ENCODE measurements at regions not wholly inside any gene's neighbourhood (a gene's known extent, or its start where the extent isn't known, plus 50 kb on each side); places are given as distances from the start of the nearest gene placed in this dataset.

DNA sequence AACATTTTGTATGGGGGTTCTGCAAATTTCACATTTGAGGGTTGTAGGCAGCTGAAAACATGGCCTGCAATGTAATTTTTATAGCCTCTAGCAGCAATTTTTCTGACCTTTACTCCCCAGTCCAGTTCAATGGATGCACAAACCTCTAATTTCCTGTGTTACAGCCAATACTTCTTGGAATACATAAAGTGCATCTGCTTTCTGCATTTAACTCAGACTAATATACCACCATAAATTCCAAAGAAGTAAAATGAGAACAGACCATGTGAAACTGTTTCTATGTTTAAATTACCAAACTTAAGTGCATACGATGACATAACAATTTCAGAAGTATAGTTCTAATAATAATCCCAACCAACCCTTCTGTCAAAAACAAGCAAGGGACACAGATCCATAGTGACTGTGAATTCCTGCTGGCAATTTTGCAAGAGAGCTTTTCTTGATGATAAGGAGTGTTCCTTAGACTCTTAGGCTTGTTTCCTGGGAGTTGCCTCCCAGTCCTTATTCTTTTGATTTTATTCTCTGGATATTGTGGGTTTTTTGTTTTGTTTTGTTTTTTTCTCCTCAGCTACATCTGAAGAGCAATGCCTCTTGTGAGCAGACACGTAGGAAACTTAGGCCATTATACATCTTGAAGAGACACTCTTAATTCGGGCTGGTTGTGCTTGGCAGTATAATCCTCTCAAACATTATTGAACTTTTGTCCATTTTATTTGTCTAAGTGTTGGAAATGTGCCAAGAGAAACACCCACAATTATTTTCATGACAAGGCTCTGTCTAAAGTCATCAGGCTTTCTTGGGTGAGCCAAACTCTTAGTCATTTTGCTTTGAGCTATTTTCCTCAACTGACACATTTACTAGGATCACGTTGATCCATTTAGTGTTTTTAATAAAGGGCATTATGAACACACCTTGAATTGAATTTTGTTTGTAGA is 51.3 kb upstream of the RERGL start:
- TF ChIP-seq, protein P1, sequence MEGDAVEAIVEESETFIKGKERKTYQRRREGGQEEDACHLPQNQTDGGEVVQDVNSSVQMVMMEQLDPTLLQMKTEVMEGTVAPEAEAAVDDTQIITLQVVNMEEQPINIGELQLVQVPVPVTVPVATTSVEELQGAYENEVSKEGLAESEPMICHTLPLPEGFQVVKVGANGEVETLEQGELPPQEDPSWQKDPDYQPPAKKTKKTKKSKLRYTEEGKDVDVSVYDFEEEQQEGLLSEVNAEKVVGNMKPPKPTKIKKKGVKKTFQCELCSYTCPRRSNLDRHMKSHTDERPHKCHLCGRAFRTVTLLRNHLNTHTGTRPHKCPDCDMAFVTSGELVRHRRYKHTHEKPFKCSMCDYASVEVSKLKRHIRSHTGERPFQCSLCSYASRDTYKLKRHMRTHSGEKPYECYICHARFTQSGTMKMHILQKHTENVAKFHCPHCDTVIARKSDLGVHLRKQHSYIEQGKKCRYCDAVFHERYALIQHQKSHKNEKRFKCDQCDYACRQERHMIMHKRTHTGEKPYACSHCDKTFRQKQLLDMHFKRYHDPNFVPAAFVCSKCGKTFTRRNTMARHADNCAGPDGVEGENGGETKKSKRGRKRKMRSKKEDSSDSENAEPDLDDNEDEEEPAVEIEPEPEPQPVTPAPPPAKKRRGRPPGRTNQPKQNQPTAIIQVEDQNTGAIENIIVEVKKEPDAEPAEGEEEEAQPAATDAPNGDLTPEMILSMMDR (IDR thresholded peaks at IDR 0.05) = no peak
- no peak overlapping the region for H3K4me3 ChIP-seq
- H3K4me1 ChIP-seq (ENCODE audit: low read depth) = peaks cover 7% of the 10 kb centered on the region
- no peaks in the 10 kb centered on the region for H3K9me3 ChIP-seq
- ATAC-seq (peak; percentile 56), DNase-seq (no peak)
- no peaks in the 10 kb centered on the region for H3K36me3 ChIP-seq (ENCODE audit: low read depth)
- intact Hi-C loops (cut with DNase I, micrococcal nuclease) = loop anchor here in 1 of 2 donors (5.0 kb wide), 1 partner anchor 86 kb away; no protein-coding TSS in a partner anchor

DNA sequence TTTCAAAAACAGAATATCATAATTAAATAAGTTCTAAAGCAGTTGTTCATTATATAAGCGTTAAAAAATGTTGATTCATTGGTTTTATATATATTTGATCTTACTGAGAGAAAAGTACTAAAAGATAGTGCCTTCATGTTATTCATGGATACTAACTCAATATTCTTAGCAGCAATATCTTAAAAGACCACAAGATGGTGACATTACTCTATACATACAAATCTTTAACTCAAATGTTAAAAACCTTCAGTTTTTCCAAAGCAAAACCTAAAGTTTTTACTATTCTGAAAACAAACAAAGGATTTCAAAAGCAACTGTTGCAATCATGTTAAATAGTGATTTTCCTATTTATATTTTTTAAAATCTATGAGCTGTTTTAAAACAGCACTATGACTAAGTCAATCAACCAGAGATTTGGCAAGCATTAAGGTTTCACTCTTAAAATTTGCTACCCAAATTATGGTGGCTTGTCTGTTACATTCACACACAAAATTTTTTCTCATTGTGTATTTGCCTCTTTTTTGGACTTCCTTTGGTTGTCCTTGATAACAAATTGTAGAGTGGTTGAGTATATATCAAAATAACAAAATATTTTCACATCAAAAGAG is 50.1 kb upstream of the RERGL start:
- H3K4me3 ChIP-seq = no peak overlapping the region
- intact Hi-C loops (cut with DNase I, micrococcal nuclease) = loop anchor here in 1 of 2 donors (5.0 kb wide), 1 partner anchor 87 kb away; no protein-coding TSS in a partner anchor
- DNase-seq = no peak
- H3K36me3 ChIP-seq (ENCODE audit: low read depth) = no peaks in the 10 kb centered on the region
- peaks cover 7% of the 10 kb centered on the region for H3K4me1 ChIP-seq (ENCODE audit: low read depth)
- peak; percentile 38 for ATAC-seq
- no peaks in the 10 kb centered on the region for H3K9me3 ChIP-seq
- TF ChIP-seq, protein P1 (IDR thresholded peaks at IDR 0.05) = peak; percentile 24

All from mucosa of descending colon (tissue), 3 donors.